Endothelial cell of umbilical vein (primary cell): ENCODE measurements at regions not wholly inside any gene's neighbourhood (a gene's known extent, or its start where the extent isn't known, plus 50 kb on each side); places are given as distances from the start of the nearest gene placed in this dataset.

Experiments used
- CTCF ChIP-seq, 2 donors: IDR thresholded peaks; 1 replicate in 1 of 2; 2 replicates in 1 of 2; pipeline ENCODE4 v1.5.1; 2011; ENCODE audit warnings: low read length in 2 of 2, mild to moderate bottlenecking in 2 of 2, moderate library complexity in 2 of 2, control low read depth in 1 of 2, inconsistent platforms in 1 of 2, low read depth in 1 of 2; ENCODE audit not compliant: insufficient read depth in 1 of 2; ENCODE audit errors: extremely low read depth in 1 of 2
- EZH2 ChIP-seq: IDR thresholded peaks from 2 replicates; pipeline ENCODE4 v1.6.1; 2012; ENCODE audit warnings: borderline replicate concordance, low read depth, mild to moderate bottlenecking, moderate library complexity, low read length, inconsistent platforms; ENCODE audit not compliant: severe bottlenecking
- FOS ChIP-seq: IDR thresholded peaks from 2 replicates; pipeline ENCODE4 v1.6.1; 2011; ENCODE audit warnings: mild to moderate bottlenecking, low read length, moderate library complexity, borderline replicate concordance; ENCODE audit not compliant: insufficient read depth
- GATA2 ChIP-seq: IDR thresholded peaks from 2 replicates; pipeline ENCODE4 v1.7.0; 2011; ENCODE audit warnings: low read depth, mild to moderate bottlenecking, moderate library complexity, mixed read lengths, low read length; ENCODE audit not compliant: insufficient read length, insufficient read depth
- JUN ChIP-seq: IDR thresholded peaks from 2 replicates; pipeline ENCODE4 v1.6.1; 2011; ENCODE audit warnings: borderline replicate concordance, low read depth; ENCODE audit not compliant: insufficient read length, insufficient read depth
- MAX ChIP-seq: IDR thresholded peaks from 2 replicates; pipeline ENCODE4 v1.6.1; 2011; ENCODE audit not compliant: insufficient read depth, insufficient read length
- MYC ChIP-seq: IDR thresholded peaks from one replicate; pipeline ENCODE4 v1.6.1; 2011; ENCODE audit warnings: mild to moderate bottlenecking, low read depth, low read length
- POLR2A ChIP-seq: IDR thresholded peaks from 2 replicates; pipeline ENCODE4 v1.6.1; 2012; ENCODE audit warnings: low read depth, mild to moderate bottlenecking, control low read depth, low read length
- POLR2AphosphoS5 ChIP-seq: IDR thresholded peaks from 2 replicates; pipeline ENCODE4 v1.6.1; 2012; ENCODE audit warnings: low read depth, mild to moderate bottlenecking, control low read depth, low read length, moderate library complexity; ENCODE audit not compliant: insufficient read depth

GRCh38 chr4:35238793-35239192, 1005.5 kb downstream of the ARAP2 start:
- TF ChIP-seq CTCF (IDR thresholded peaks at IDR 0.05; ENCODE audit: extremely low read depth in 1 of 2, insufficient read depth in 1 of 2, low read depth in 1 of 2, low read length in 2 of 2) = no peak
- no peak for TF ChIP-seq POLR2A
- TF ChIP-seq EZH2 = no peak
- no peak for TF ChIP-seq FOS
- no peak for TF ChIP-seq POLR2AphosphoS5
- TF ChIP-seq MYC = no peak
- TF ChIP-seq MAX = no peak
- no peak for TF ChIP-seq JUN
- TF ChIP-seq GATA2 = no peak
